ENCODE measurements at regions not wholly inside any gene's neighbourhood (a gene's known extent, or its start where the extent isn't known, plus 50 kb on each side); places are given as distances from the start of the nearest gene placed in this dataset.

GRCh38 chr7:93029056-93029455, 88.7 kb downstream of the SAMD9 start:
- no peaks in the 10 kb centered on the region for H3F3A ChIP-seq (ENCODE audit: low read depth)
- no peak overlapping the region for H3K4me3 ChIP-seq (ENCODE audit: low read length, poor library complexity, severe bottlenecking)
- no peaks in the 10 kb centered on the region for H3K9me2 ChIP-seq (replicated peaks; ENCODE audit: low read depth, low read length)
- H3K27me3 ChIP-seq (ENCODE audit: insufficient read depth, low read length, poor library complexity, severe bottlenecking): no peaks in the 10 kb centered on the region
- H3K9ac ChIP-seq (ENCODE audit: low read depth, low read length, poor library complexity, severe bottlenecking): no peak overlapping the region
- H3K36me3 ChIP-seq (ENCODE audit: insufficient read depth, low read length): no peaks in the 10 kb centered on the region
- TF ChIP-seq EZH2phosphoT487 (IDR thresholded peaks at IDR 0.05; ENCODE audit: borderline replicate concordance) (no peak), CTCF (conservative IDR thresholded peaks at IDR 0.05; ENCODE audit: low read length) (no peak)
- peaks cover 12% of the 10 kb centered on the region for H3K4me1 ChIP-seq (ENCODE audit: insufficient read depth, low read length, poor library complexity, severe bottlenecking)
- H4K20me1 ChIP-seq (ENCODE audit: insufficient read depth, low read length, poor library complexity, severe bottlenecking): no peaks in the 10 kb centered on the region
- H3K9me3 ChIP-seq (ENCODE audit: insufficient read depth, low read depth, low read length): 0 out of 2 replicates have a peak, but pooled peaks cover 7% of the 10 kb centered on the region
- no peak overlapping the region for H3K4me2 ChIP-seq (ENCODE audit: low read depth, low read length, poor library complexity, severe bottlenecking)
- no peaks in the 10 kb centered on the region for H3K79me2 ChIP-seq (ENCODE audit: insufficient read depth, low read length)
- no peak overlapping the region for H2AFZ ChIP-seq (ENCODE audit: low read length)

GRCh38 chr7:93028610-93029009, 89.2 kb downstream of the SAMD9 start:
- Histone ChIP-seq H3K4me2 (ENCODE audit: low read depth, low read length, poor library complexity, severe bottlenecking) (no peak overlapping the region), H3K4me1 (ENCODE audit: insufficient read depth, low read length, poor library complexity, severe bottlenecking) (peaks cover 12% of the 10 kb centered on the region), H3K4me3 (ENCODE audit: low read length, poor library complexity, severe bottlenecking) (no peak overlapping the region), H3K79me2 (ENCODE audit: insufficient read depth, low read length) (no peaks in the 10 kb centered on the region), H2AFZ (ENCODE audit: low read length) (no peak overlapping the region), H3K36me3 (ENCODE audit: insufficient read depth, low read length) (no peaks in the 10 kb centered on the region), H3K9me2 (replicated peaks; ENCODE audit: low read depth, low read length) (no peaks in the 10 kb centered on the region), H3K27me3 (ENCODE audit: insufficient read depth, low read length, poor library complexity, severe bottlenecking) (no peaks in the 10 kb centered on the region), H3K9me3 (ENCODE audit: insufficient read depth, low read depth, low read length) (0 out of 2 replicates have a peak, but pooled peaks cover 7% of the 10 kb centered on the region), H4K20me1 (ENCODE audit: insufficient read depth, low read length, poor library complexity, severe bottlenecking) (no peaks in the 10 kb centered on the region), H3F3A (ENCODE audit: low read depth) (no peaks in the 10 kb centered on the region), H3K9ac (ENCODE audit: low read depth, low read length, poor library complexity, severe bottlenecking) (no peak overlapping the region)
- no peak for TF ChIP-seq EZH2phosphoT487 (IDR thresholded peaks at IDR 0.05; ENCODE audit: borderline replicate concordance)
- no peak for TF ChIP-seq CTCF (conservative IDR thresholded peaks at IDR 0.05; ENCODE audit: low read length)

- Histone ChIP-seq H3K79me2 (ENCODE audit: insufficient read depth, low read length) (no peaks in the 10 kb centered on the region), H3K9me2 (replicated peaks; ENCODE audit: low read depth, low read length) (no peaks in the 10 kb centered on the region), H3K9me3 (ENCODE audit: insufficient read depth, low read depth, low read length) (0 out of 2 replicates have a peak, but pooled peaks cover 2% of the 10 kb centered on the region), H3K9ac (ENCODE audit: low read depth, low read length, poor library complexity, severe bottlenecking) (no peak overlapping the region), H3K4me2 (ENCODE audit: low read depth, low read length, poor library complexity, severe bottlenecking) (no peak overlapping the region), H3K27me3 (ENCODE audit: insufficient read depth, low read length, poor library complexity, severe bottlenecking) (no peaks in the 10 kb centered on the region), H2AFZ (ENCODE audit: low read length) (no peak overlapping the region), H3F3A (ENCODE audit: low read depth) (no peaks in the 10 kb centered on the region), H4K20me1 (ENCODE audit: insufficient read depth, low read length, poor library complexity, severe bottlenecking) (no peaks in the 10 kb centered on the region), H3K4me1 (ENCODE audit: insufficient read depth, low read length, poor library complexity, severe bottlenecking) (peaks cover 12% of the 10 kb centered on the region), H3K4me3 (ENCODE audit: low read length, poor library complexity, severe bottlenecking) (no peak overlapping the region), H3K36me3 (ENCODE audit: insufficient read depth, low read length) (no peaks in the 10 kb centered on the region)
- TF ChIP-seq CTCF (conservative IDR thresholded peaks at IDR 0.05; ENCODE audit: low read length) (no peak), EZH2phosphoT487 (IDR thresholded peaks at IDR 0.05; ENCODE audit: borderline replicate concordance) (no peak)
These were observed 90.7 kb downstream of the SAMD9 start for GRCh38 chr7:93027044-93027443.

All from Loucy (cell line).